Thyroid gland (tissue), 4 donors: ENCODE measurements at regions not wholly inside any gene's neighbourhood (a gene's known extent, or its start where the extent isn't known, plus 50 kb on each side); places are given as distances from the start of the nearest gene placed in this dataset.

Source experiments
- CTCF ChIP-seq, 6 experiments: fragments of 200-600 bp in 3 of 6; fragments of 450-650 bp in 3 of 6; sonication (generic) in 3 of 6; IDR thresholded peaks; one replicate each; pipeline ENCODE4 v1.5.1; 2016 to 2019; ENCODE audit warnings: antibody characterized with exemption in 6 of 6, mild to moderate bottlenecking in 2 of 6, inconsistent platforms in 1 of 6, moderate library complexity in 1 of 6
- POLR2A ChIP-seq, 2 donors: fragments of 450-650 bp; IDR thresholded peaks; one replicate each; pipeline ENCODE4 v1.6.1; 2017; ENCODE audit warnings: antibody characterized with exemption in 2 of 2, mild to moderate bottlenecking in 2 of 2, moderate library complexity in 1 of 2

GRCh38 chr12:100703868-100704267 is 90.7 kb upstream of the ANO4 start:
- TF ChIP-seq CTCF (IDR thresholded peaks at IDR 0.05) = no peak
- no peak for TF ChIP-seq POLR2A (IDR thresholded peaks at IDR 0.05)
